GM18520 (cell line): ENCODE measurements at regions not wholly inside any gene's neighbourhood (a gene's known extent, or its start where the extent isn't known, plus 50 kb on each side); places are given as distances from the start of the nearest gene placed in this dataset.

Experiments
- ATAC-seq: cut with Tn5 transposase; IDR thresholded peaks from one replicate; pipeline ENCODE4 v1.9.1; 2021; ENCODE audit not compliant: unreplicated experiment

DNA sequence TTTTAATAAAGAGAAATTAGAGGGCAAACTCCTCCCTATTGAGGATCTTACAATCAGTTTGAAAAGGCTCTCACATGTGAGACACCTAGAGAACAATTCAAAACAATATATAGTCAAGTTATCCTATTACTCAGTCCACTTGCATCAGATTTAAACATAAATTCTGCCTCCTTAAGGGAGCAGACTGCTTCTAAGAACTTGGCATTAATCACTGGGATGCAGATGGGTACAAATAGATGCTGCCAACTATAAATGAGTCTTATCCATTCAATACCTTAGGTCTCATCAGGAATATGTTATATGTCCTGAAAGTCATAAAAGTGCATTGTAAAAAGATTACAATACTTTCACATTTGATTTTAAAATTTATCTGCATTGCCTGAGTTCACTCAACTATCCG is 269.3 kb upstream of the KIRREL3 start:
- no peak for ATAC-seq

DNA sequence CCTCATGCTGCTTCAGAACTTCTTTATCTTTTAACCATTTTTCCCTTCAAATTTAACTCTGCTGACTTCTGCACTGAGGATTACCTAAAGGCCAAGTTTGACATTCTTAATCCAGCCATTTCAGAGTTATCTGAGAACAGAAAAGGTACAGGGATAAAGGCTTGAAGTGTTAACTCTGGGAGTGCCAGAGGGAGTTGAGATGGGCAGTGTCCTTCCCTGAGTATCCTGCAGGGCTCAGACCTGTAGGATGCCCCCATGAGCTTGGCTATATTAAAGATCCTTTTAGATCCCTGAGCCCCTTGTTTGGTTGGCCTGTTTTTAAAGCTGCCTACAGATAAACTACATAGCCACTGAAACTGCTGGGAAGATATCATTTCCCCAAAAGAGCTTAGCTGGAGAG is 268.4 kb upstream of the KIRREL3 start:
- no peak for ATAC-seq

- ATAC-seq = no peak
These were observed 268.0 kb upstream of the KIRREL3 start for GRCh38 chr11:127268521-127268920.

GRCh38 chr11:127259102-127259501 is 258.5 kb upstream of the KIRREL3 start:
- ATAC-seq = no peak

DNA sequence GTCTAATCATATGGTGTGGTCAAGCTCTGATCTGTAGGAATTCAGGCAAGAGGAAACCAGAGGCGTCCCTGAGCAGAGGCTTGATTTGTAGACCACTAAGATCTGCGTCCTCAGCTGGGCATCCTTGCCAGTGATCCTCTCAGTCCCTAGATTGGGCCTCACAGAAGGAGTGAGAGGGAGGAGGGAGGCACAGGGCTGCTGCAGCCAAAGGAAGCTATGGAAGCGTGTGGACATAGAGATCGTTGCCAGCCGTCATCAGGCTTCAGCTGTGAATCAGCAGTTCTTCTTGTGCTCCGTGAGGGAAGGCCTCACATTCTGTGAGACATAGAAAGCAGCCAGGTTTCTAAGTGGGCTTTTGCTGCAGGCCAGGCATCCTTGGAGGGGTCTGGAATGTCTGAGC is 254.6 kb upstream of the KIRREL3 start:
- ATAC-seq = no peak

GRCh38 chr11:127252321-127252720 is 251.8 kb upstream of the KIRREL3 start:
- ATAC-seq = no peak

DNA sequence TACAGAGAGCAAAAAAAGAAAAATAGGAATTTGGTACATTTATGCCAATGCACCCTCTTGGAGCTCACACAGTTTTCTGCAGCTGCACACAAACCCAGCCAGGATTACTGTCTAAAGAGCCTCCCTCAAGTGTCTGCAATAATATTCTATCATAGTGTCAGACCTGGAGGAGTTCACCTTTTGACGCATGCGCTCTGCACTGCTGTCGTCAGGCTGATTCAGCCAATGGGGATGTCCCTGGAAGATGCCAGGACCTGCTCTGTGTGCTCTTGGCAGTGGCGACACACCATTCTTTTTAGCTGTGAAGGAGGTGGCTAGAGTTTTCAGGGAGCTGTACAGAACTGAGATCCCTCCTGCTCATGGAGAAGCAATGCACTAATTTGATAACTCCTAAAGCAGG is 249.0 kb upstream of the KIRREL3 start:
- no peak for ATAC-seq

GRCh38 chr11:127248476-127248875 is 247.9 kb upstream of the KIRREL3 start:
- no peak for ATAC-seq

DNA sequence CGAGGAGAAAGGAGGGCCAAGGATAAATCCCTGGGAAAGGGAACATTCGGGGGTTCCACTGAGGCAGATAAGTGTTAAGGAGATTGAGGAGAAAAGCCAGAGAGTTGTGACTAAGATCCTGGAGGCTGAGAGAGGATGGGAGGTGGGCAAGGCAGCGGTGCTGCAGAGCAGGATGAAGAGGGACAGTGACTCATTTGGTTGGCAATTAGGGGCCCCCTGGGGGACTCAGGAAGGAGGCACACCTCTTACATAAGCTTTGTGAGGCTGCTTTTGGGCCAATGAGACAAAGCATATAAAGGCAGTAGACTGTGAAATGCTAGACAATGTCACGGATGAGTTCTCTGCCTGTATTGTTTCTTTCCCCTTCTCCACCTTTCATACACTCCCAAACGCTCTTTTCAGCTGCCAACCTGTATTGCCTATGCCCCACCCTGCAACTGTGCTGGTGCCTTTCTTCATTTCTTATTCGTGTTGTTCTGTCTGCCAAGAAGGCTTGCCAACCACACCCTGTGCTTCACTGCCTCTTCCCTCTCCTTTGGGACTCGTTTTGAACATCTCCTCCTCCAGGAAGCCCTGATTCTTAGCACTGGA is 246.8 kb upstream of the KIRREL3 start:
- no peak for ATAC-seq

DNA sequence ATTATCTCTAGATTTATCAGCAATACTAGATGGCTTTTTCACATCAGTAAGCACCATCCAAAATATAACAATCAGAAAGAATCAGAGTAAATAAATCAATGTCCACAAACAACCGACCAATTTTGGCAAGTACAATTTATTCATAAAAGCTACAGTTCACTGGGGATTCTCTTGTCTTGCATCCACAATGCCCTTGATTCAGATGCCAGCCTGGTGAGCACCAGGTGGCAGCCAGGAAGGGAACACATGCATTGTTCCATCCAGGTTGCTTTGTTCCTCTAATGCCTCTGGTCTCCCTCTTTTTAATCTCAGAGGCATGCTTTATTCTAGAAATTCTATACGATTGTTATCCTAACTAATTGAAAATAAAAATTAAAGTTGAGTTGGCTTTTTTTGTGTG is 242.1 kb upstream of the KIRREL3 start:
- no peak for ATAC-seq

- no peak for ATAC-seq
These were observed 237.8 kb upstream of the KIRREL3 start for GRCh38 chr11:127238321-127238720.

GRCh38 chr11:127236776-127237175 is 236.2 kb upstream of the KIRREL3 start:
- ATAC-seq = no peak

- ATAC-seq = no peak
These were observed 233.4 kb upstream of the KIRREL3 start for GRCh38 chr11:127233998-127234397.

DNA sequence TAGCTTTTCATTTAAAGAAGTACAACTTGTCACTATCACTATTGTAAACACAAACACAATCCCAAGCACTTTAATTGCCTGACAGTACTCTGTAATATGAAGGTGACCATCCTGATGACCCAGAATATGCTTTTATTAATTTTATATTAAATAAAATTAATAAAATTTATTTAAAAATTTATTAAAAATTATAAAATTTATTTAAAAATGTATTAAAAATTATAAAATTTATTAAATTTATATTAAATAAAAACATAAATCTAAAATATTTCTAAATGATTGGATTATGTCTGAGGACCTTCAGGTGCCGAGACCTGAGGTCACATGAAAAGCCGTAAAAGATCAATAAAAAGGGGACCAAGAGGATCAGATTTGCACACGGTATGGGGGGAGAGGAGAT is 229.8 kb upstream of the KIRREL3 start:
- ATAC-seq = no peak

- no peak for ATAC-seq
These were observed 226.4 kb upstream of the KIRREL3 start for GRCh38 chr11:127226949-127227348.

- ATAC-seq = no peak
These were observed 225.8 kb upstream of the KIRREL3 start for GRCh38 chr11:127226380-127226779.

GRCh38 chr11:127225619-127226018 is 225.0 kb upstream of the KIRREL3 start:
- no peak for ATAC-seq

DNA sequence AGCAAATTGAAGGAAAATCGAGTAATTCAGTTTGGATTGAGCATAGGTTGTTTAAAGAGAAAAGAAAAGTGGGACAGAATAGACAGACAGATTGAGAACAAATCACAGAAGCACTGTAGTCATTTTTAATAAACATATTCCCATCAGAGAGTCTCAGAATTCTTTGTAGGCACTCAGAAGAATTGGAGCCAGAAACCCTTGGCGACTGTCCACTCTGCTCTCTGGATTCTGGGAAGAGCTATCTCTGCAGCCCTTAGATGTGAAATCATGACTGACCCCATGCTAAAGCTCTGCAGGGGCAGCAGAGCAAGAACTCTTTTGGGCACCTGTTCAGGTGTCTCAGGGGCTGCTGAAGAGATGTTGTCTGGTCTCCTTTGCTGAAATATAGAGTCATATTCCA is 223.7 kb upstream of the KIRREL3 start:
- no peak for ATAC-seq

- ATAC-seq = no peak
These were observed 223.1 kb upstream of the KIRREL3 start for GRCh38 chr11:127223633-127224032.

- no peak for ATAC-seq
These were observed 222.5 kb upstream of the KIRREL3 start for GRCh38 chr11:127223026-127223425.

DNA sequence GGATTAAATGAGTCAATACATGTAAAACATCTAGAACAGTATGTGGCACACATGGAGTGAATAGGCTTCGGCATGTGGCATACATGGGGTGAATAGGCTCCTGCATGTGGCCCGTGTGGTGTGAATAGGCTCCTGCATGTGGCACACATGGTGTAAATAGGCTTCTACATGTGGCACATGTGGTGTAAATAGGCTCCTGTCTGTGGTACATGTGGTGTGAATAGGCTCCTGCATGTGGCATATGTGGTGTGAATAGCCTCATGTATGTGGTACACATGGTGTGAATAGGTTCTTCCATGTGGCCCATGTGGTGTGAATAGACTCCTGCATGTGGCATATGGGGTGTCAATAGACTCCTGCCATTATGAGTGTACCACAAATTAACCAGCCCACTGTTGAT is 219.1 kb upstream of the KIRREL3 start:
- ATAC-seq = no peak

DNA sequence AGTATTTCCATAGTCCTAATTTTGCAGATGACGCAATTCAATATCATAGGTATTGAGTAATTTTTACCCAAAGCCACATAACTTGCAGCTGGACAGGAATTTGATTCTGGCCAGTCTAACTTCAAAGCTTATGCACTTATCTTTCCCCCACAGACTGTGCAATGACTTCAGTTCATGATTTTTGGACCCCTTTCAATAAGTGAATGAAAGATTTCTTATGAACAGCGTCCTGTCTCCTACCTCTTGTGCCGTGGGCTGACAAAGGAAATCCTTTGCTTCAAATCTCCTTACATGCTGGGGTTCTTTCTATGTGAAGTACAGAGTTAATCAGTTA is 217.7 kb upstream of the KIRREL3 start:
- no peak for ATAC-seq

DNA sequence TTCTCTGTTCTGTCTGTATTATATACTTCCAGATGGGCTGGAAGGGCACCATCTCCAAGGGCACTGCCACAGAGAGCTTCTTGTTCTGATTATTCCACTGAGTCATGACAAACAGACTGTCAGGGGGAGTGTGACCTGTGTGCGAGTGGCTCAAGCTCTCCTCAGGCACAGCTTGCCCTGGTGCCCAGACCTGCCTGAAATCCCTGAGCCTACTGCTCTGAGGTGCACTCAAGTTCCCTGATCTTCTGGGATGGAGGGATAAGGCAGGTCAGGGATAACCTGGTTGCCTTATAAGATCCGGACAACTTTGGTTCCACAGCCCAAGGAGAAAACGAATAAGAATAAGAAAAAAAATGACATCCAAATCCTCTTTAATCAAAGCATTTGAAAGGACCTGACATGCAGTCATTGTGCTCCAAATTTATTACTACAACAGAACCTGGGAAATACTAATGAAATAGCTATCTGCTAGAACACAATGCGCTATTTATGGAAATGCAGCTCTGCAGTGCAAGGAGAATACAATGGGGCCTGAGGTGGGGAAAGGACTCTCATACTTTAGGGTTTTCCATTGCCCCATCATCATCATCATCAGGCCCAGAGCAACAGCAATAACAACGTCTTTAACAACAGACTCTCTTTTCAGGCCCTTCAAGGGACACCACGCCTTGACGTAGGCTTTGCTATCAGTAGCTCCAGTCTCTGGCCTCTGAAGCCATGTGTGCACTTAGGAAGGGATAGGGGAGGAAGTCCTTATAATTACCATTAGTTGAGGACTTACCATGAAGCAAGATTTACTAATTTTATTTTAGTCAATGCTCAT is 217.1 kb upstream of the KIRREL3 start:
- ATAC-seq = no peak
